Mucosa of descending colon (tissue), 3 donors: ENCODE measurements at regions not wholly inside any gene's neighbourhood (a gene's known extent, or its start where the extent isn't known, plus 50 kb on each side); places are given as distances from the start of the nearest gene placed in this dataset.

Experiments
- ATAC-seq: fragments of 200-7000 bp; cut with Tn5 transposase; one replicate; pipeline ENCODE4 v1.9.1; 2020; ENCODE audit warnings: mild to moderate bottlenecking, moderate library complexity
- DNase-seq, 3 donors: peaks; one replicate each; pipeline ENCODE4 v3.0.0-alpha.2; 2020
- H3K36me3 ChIP-seq: fragments of 200-600 bp; one replicate; pipeline ENCODE4 v1.8.0; 2021; ENCODE audit warnings: low read depth, mild to moderate bottlenecking
- H3K4me1 ChIP-seq: fragments of 200-600 bp; one replicate; pipeline ENCODE4 v1.8.0; 2021; ENCODE audit warnings: low read depth, mild to moderate bottlenecking
- H3K4me3 ChIP-seq: fragments of 200-600 bp; one replicate; pipeline ENCODE4 v1.8.0; 2021; ENCODE audit warnings: mild to moderate bottlenecking
- H3K9me3 ChIP-seq: fragments of 200-600 bp; one replicate; pipeline ENCODE4 v1.8.0; 2021; ENCODE audit warnings: mild to moderate bottlenecking
- intact Hi-C, 2 donors: fragments of 100-400 bp; cut with DNase I in 1 of 2; cut with micrococcal nuclease in 1 of 2; formaldehyde crosslinking; loops; one replicate each; pipeline versions ENCODE4 v1.11.0 to v1.11.1; 2022; cut with DNase I, micrococcal nuclease
- TF ChIP-seq, protein P1 (sequence below): fragments of 200-600 bp; IDR thresholded peaks from one replicate; pipeline ENCODE4 v1.8.0; 2022; ENCODE audit warnings: antibody characterized with exemption, mild to moderate bottlenecking
- donor health status: DM: no; HTN: no; CAD: no; lungs with moderate emphysema.
- donor health status: DM: no; HTN: no; CAD: no.
- donor health status: DM: no; HTN: yes; CAD: no.

DNA sequence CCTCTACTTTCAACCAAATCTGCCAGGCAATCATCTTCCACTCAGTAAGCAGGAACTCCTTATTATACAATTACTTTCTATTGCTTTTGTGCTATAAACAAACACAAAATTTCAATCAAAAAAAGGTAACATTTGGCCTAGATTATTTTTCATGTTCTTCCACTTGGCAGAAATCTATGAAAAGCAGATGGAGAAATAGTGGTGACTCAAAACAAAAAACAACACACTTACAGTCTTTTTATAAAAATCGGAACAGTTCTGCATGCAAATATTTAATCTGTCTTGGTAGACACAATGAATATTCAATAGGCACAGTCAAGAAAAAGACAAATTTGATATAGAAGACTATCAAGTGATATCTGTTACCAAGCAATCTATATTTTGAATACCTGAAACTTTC, 376.8 kb downstream of the RPS29 start:
- Histone ChIP-seq H3K9me3 (no peaks in the 10 kb centered on the region), H3K4me3 (no peak overlapping the region), H3K4me1 (no peaks in the 10 kb centered on the region), H3K36me3 (no peaks in the 10 kb centered on the region)
- TF ChIP-seq, protein P1, sequence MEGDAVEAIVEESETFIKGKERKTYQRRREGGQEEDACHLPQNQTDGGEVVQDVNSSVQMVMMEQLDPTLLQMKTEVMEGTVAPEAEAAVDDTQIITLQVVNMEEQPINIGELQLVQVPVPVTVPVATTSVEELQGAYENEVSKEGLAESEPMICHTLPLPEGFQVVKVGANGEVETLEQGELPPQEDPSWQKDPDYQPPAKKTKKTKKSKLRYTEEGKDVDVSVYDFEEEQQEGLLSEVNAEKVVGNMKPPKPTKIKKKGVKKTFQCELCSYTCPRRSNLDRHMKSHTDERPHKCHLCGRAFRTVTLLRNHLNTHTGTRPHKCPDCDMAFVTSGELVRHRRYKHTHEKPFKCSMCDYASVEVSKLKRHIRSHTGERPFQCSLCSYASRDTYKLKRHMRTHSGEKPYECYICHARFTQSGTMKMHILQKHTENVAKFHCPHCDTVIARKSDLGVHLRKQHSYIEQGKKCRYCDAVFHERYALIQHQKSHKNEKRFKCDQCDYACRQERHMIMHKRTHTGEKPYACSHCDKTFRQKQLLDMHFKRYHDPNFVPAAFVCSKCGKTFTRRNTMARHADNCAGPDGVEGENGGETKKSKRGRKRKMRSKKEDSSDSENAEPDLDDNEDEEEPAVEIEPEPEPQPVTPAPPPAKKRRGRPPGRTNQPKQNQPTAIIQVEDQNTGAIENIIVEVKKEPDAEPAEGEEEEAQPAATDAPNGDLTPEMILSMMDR, result no peak
- ATAC-seq, result no peak
- intact Hi-C loops, result no loop called here
- DNase-seq, result no peak

DNA sequence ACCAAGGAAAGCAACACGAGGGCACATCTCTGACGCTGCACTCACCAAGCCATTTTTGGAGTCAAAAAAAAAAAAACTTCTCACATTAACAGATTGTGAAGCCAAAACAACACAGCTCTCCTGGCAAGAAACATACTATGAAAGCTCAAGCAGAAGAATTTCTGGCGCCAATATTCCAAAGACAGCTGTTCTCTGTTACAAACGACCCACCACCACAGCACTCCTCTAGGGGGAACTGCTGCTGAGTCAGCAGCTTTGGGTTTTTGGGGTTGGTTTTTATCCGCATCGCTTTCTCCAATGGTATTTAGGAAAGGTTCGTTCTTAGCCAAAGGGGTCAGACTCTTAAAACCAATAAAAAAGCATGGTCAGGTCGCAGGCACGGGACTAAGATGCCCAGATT, 379.4 kb downstream of the RPS29 start:
- Histone ChIP-seq H3K4me3 (no peak overlapping the region), H3K4me1 (no peaks in the 10 kb centered on the region), H3K36me3 (no peaks in the 10 kb centered on the region), H3K9me3 (no peaks in the 10 kb centered on the region)
- DNase-seq (no peak), ATAC-seq (no peak)
- intact Hi-C loops, result no loop called here
- TF ChIP-seq, protein P1, result no peak

DNA sequence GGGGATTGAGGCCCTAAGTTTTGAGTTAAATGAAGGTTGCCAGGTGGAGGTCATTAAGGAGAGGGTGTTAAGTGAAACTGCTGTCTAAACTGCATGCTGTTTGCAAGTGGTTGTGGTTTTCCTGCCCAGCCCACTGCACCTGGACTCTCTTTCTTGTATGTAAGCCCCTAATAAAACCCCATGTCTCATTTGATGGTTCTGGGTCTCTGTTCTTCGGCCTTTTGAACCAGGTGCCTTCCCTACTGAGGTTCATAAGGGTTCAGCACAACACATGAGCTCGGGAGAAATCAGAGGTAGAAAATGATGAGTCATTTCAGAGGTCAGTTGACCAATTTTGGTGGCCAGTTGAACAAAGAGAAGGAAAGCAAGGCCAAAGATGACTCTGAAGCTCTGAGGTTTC, 382.5 kb downstream of the RPS29 start:
- intact Hi-C loops, result no loop called here
- no peaks in the 10 kb centered on the region for H3K36me3 ChIP-seq
- TF ChIP-seq, protein P1, result no peak
- DNase-seq (no peak), ATAC-seq (no peak)
- no peaks in the 10 kb centered on the region for H3K4me1 ChIP-seq
- H3K4me3 ChIP-seq, result no peak overlapping the region
- no peaks in the 10 kb centered on the region for H3K9me3 ChIP-seq

DNA sequence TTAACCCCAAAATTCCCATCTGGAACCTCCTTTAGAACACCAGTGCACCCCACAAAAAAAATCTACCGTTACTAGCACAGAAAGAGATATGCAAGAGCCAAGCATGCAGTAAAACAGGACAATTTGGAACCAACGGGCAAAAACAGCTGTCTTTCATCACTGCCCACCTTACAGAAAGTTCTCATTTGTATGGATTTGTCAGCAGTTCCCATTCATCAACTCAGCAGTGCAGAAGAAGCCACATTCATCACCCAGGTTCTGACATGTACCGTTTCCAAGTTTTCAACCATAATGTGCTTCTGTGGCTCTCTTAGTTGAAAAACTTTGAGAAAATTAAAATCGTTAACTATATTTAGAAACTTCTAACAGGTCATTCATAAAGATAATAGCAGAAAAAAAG, 387.0 kb downstream of the RPS29 start:
- no peaks in the 10 kb centered on the region for H3K36me3 ChIP-seq
- TF ChIP-seq, protein P1, result no peak
- intact Hi-C loops, result no loop called here

DNA sequence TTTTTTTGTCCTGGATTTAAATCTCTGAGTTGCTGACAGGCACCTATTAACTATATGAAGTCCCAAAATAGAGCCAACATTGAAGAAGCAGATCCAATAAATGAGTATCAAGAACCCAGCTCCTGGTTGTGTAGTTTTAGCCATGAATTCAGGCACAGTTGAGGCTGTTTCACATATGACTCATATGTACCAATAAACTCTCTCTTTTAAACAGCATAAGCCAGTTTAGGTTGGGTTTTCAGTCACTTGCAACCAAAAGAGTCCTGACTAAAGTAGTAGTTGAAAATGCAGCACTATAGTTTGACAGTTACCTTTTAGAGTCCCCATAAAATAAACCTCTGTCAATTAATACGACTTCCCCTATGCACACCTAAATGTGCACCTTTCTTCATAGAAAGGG, 389.9 kb downstream of the RPS29 start:
- Histone ChIP-seq H3K4me1 (no peaks in the 10 kb centered on the region), H3K9me3 (no peaks in the 10 kb centered on the region), H3K4me3 (no peak overlapping the region), H3K36me3 (no peaks in the 10 kb centered on the region)
- ATAC-seq (no peak), DNase-seq (no peak)
- intact Hi-C loops, result no loop called here
- TF ChIP-seq, protein P1, result no peak

More for the DNA sequence above, 387.0 kb downstream of the RPS29 start:
- H3K9me3 ChIP-seq, result no peaks in the 10 kb centered on the region
- no peak overlapping the region for H3K4me3 ChIP-seq
- ATAC-seq (no peak), DNase-seq (no peak)
- H3K4me1 ChIP-seq, result no peaks in the 10 kb centered on the region

DNA sequence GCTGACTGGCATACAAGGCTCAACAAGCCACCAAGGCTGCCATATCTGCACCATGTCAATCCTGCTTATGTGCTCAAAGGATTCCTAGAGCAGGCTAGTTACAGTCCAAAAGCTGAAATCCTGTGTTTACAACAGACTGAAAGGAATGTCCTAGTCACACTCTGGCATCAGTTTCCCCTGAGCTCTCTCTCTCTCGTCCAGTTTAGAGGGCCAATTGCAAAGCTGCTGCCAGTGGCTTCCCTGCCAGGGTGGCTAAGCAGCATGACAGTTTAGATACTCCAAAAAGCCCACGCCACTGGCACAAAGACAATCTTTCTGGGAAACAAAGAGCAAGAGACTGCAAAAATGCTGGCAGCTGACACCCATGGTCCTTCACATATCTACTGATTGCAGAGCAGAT, 392.1 kb downstream of the RPS29 start:
- Histone ChIP-seq H3K4me3 (no peak overlapping the region), H3K36me3 (no peaks in the 10 kb centered on the region), H3K4me1 (no peaks in the 10 kb centered on the region), H3K9me3 (no peaks in the 10 kb centered on the region)
- intact Hi-C loops, result no loop called here
- no peak for DNase-seq
- TF ChIP-seq, protein P1, result no peak
- ATAC-seq, result no peak
